Aorta (tissue), 5 donors: ENCODE measurements at regions not wholly inside any gene's neighbourhood (a gene's known extent, or its start where the extent isn't known, plus 50 kb on each side); places are given as distances from the start of the nearest gene placed in this dataset.

ENCODE experiments used
- ATAC-seq: fragments of 200-7000 bp; cut with Tn5 transposase; one replicate; pipeline ENCODE4 v1.9.1; 2022; ENCODE audit warnings: moderate library complexity; ENCODE audit not compliant: low FRiP score
- DNase-seq, 2 donors: peaks; one replicate each; pipeline ENCODE4 v3.0.0-alpha.2; 2020
- H3K27ac ChIP-seq, 2 donors: one replicate each; pipeline ENCODE4 v1.5.1; 2013; ENCODE audit warnings: low read length in 2 of 2, mild to moderate bottlenecking in 2 of 2, moderate library complexity in 2 of 2, control low read depth in 1 of 2, inconsistent platforms in 1 of 2, low read depth in 1 of 2
- H3K27me3 ChIP-seq, 2 donors: one replicate each; pipeline ENCODE4 v1.6.1; 2013; ENCODE audit warnings: control low read depth in 1 of 2, low read length in 1 of 2, mild to moderate bottlenecking in 1 of 2, moderate library complexity in 1 of 2; ENCODE audit not compliant: insufficient read depth in 2 of 2, control insufficient read depth in 1 of 2
- H3K36me3 ChIP-seq, 2 donors: one replicate each; pipeline ENCODE4 v1.6.1; 2013; ENCODE audit warnings: control low read depth in 1 of 2, low read length in 1 of 2, mild to moderate bottlenecking in 1 of 2; ENCODE audit not compliant: insufficient read depth in 2 of 2, control insufficient read depth in 1 of 2
- H3K4me1 ChIP-seq, 2 donors: one replicate each; pipeline ENCODE4 v1.6.1; 2013; ENCODE audit warnings: low read length in 2 of 2, control low read depth in 1 of 2, mild to moderate bottlenecking in 1 of 2, moderate library complexity in 1 of 2; ENCODE audit not compliant: insufficient read depth in 2 of 2, control insufficient read depth in 1 of 2
- H3K4me3 ChIP-seq, 2 donors: one replicate each; pipeline ENCODE4 v1.5.1; 2013; ENCODE audit warnings: low read length in 2 of 2, control low read depth in 1 of 2, mild to moderate bottlenecking in 1 of 2
- H3K9me3 ChIP-seq: one replicate; pipeline ENCODE4 v1.6.1; 2013; ENCODE audit warnings: mild to moderate bottlenecking, low read length; ENCODE audit not compliant: control insufficient read depth
- WGBS, 2 donors: extraction: QIAGEN DNeasy Blood & Tissue Kit; methylation state at CpG; one replicate each; pipeline ENCODE4 v1.1.7; 2013; 5-methylcytosine and 5-hydroxymethylcytosine counted together
- intact Hi-C, 2 donors: fragments of 100-400 bp; cut with DNase I; formaldehyde crosslinking; loops; one replicate each; pipeline versions ENCODE4 v1.14.2 to v1.15.0; 2022
- donor health status: healthy with polysubstance abuse.
- donor health status: Bipolar disorder and iron deficiency.
- donor health status: DM: no; HTN: no; CAD: no.
- donor health status: DM: no; HTN: no; CAD: no.
- donor health status: DM: yes; HTN: yes; CAD: no.

- Histone ChIP-seq H3K4me3 (no peak overlapping the region), H3K36me3 (no peaks in the 10 kb centered on the region), H3K4me1 (no peaks in the 10 kb centered on the region), H3K27me3 (no peaks in the 10 kb centered on the region), H3K9me3 (no peaks in the 10 kb centered on the region), H3K27ac (no peak overlapping the region)
- 80 to 84% methylated on average over 2 of the region's 2 CpGs for WGBS, 2 donors
- intact Hi-C loops: no loop called here
- no peak for DNase-seq
- ATAC-seq: no peak
Observed at GRCh38 chr10:85187047-85187446, 858.7 kb downstream of the CCSER2 start.

DNA sequence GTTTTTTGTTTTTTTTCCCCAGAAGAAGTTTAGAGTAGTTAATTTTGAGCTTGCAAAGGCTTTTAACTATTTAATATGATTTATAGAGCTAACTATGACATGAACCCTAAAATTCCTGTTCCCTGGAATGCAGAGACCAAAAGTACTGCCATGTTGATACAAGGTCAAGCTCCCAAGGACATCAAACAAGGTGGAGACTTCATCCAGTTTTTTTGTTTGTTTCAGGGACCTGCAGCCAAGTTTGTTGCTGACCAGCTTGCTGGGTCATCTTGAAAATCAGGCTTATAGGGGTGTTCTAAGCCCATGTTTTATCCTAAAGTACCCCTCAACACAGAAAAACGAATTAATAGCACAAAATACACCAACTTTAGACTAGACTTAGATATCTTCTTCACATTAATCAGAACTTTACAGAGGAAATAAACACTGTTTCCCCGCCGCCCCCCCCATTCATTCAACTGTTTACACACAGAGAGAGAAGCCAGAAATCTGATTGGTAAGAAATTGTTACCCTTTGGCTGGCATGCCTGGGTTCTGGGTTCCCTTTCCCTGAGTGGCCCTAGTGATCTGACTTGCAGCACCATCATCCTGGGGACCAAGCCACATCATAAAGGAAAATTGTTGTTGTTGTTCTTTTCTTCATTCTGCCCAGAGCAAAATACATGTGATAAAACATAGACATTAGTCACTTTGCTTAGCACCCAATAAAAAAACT, 860.5 kb downstream of the CCSER2 start:
- Histone ChIP-seq H3K4me1 (no peaks in the 10 kb centered on the region), H3K27me3 (no peaks in the 10 kb centered on the region), H3K9me3 (no peaks in the 10 kb centered on the region), H3K4me3 (no peak overlapping the region), H3K36me3 (no peaks in the 10 kb centered on the region), H3K27ac (no peak overlapping the region)
- intact Hi-C loops: no loop called here
- DNase-seq (no peak), ATAC-seq (no peak)
- 40 to 62% methylated on average over 3 of the region's 3 CpGs for WGBS, 2 donors

GRCh38 chr10:85193796-85194195, 865.4 kb downstream of the CCSER2 start:
- no peaks in the 10 kb centered on the region for H3K9me3 ChIP-seq
- intact Hi-C loops: no loop called here
- H3K36me3 ChIP-seq: no peaks in the 10 kb centered on the region
- H3K27me3 ChIP-seq: no peaks in the 10 kb centered on the region
- no peak overlapping the region for H3K4me3 ChIP-seq
- 37 to 42% methylated on average over 3 of the region's 3 CpGs for WGBS, 2 donors
- no peak for DNase-seq
- no peak for ATAC-seq
- H3K4me1 ChIP-seq: no peaks in the 10 kb centered on the region
- no peak overlapping the region for H3K27ac ChIP-seq

DNA sequence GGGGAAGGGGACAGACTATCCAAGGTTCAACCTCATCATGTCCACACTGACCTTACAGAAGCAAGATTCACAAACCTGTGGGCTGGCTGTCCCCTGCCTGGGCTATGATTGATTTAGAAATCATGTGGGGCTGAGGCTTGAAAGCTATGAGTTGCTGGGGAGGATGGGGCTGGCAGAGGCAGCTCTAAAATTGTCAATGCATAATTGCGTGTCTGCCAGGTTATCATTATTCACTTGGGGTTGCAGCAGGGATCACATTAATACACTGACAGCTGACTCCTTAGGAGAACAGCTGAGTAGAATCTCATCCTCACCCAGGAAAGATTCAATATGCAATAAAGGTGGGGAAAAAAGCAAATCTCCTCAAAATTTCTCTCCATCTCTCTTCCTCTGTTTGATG, 866.3 kb downstream of the CCSER2 start:
- H3K27me3 ChIP-seq: no peaks in the 10 kb centered on the region
- no peak for DNase-seq
- no peaks in the 10 kb centered on the region for H3K9me3 ChIP-seq
- H3K4me1 ChIP-seq: no peaks in the 10 kb centered on the region
- no peaks in the 10 kb centered on the region for H3K36me3 ChIP-seq
- no peak for ATAC-seq
- no peak overlapping the region for H3K4me3 ChIP-seq
- WGBS, 2 donors: 63 to 70% methylated on average over 1 of the region's 1 CpG
- no peak overlapping the region for H3K27ac ChIP-seq
- intact Hi-C loops: no loop called here

- no peaks in the 10 kb centered on the region for H3K9me3 ChIP-seq
- DNase-seq (no peak), ATAC-seq (no peak)
- intact Hi-C loops: no loop called here
- WGBS, 2 donors: 47 to 74% methylated on average over 2 of the region's 2 CpGs
- H3K27ac ChIP-seq: no peak overlapping the region
- H3K4me1 ChIP-seq: no peaks in the 10 kb centered on the region
- H3K27me3 ChIP-seq: no peaks in the 10 kb centered on the region
- H3K4me3 ChIP-seq: no peak overlapping the region
- H3K36me3 ChIP-seq: no peaks in the 10 kb centered on the region
Observed at GRCh38 chr10:85195596-85195995, 867.2 kb downstream of the CCSER2 start.

- H3K36me3 ChIP-seq: no peaks in the 10 kb centered on the region
- no peak overlapping the region for H3K27ac ChIP-seq
- DNase-seq: no peak
- no peak for ATAC-seq
- no peaks in the 10 kb centered on the region for H3K4me1 ChIP-seq
- H3K9me3 ChIP-seq: peaks cover 1% of the 10 kb centered on the region
- intact Hi-C loops: no loop called here
- H3K4me3 ChIP-seq: no peak overlapping the region
- no peaks in the 10 kb centered on the region for H3K27me3 ChIP-seq
- WGBS, 2 donors: 51 to 61% methylated on average over 5 of the region's 5 CpGs
Observed at GRCh38 chr10:85204814-85205213, 876.4 kb downstream of the CCSER2 start.

DNA sequence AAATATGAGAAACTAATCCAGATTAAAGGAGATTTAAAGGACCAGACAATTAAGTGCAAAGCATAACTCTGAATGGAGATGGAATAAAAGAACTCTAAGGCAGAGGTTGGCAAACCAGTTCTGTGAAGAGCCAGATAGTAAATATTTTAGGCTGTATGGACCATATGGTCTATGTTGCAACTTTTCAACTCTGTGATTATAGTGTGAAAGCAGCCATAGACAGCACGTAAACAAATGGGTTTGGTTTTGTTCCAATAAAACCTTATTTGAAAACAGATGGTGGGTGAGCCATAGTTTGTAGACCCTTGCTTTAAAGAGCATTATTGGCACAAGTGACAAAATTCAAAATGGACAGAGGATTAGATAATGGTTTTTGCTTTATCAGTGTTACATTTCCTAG, 884.1 kb downstream of the CCSER2 start:
- intact Hi-C loops: no loop called here
- H3K27me3 ChIP-seq: no peaks in the 10 kb centered on the region

DNA sequence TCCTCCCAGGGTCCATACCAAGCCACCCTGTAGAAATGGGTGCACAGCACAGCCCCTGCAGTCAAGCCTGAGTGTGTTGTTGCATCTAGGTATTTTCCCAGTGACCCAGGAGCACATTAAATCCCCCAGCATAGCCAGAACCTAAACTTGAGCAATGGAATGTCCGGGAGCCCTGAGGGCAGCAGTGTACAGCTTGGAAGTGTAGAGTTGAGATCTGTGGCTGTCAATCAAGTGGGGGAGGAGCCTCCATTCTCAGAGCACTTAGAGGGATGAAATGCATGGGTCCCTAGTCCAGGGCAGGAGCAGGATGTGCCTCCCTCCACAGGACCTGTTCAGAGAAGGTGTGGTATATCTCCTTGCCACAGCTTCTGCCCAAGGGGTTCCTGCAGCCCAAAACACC, 885.1 kb downstream of the CCSER2 start:
- H3K4me1 ChIP-seq: no peaks in the 10 kb centered on the region
- H3K27ac ChIP-seq: no peak overlapping the region
- no peaks in the 10 kb centered on the region for H3K27me3 ChIP-seq
- ATAC-seq (no peak), DNase-seq (no peak)
- intact Hi-C loops: no loop called here
- WGBS, 2 donors: 65 to 76% methylated on average over 1 of the region's 1 CpG
- no peaks in the 10 kb centered on the region for H3K9me3 ChIP-seq
- no peak overlapping the region for H3K4me3 ChIP-seq
- H3K36me3 ChIP-seq: no peaks in the 10 kb centered on the region

More for the DNA sequence above, 884.1 kb downstream of the CCSER2 start:
- Histone ChIP-seq H3K4me1 (no peaks in the 10 kb centered on the region), H3K4me3 (no peak overlapping the region), H3K36me3 (no peaks in the 10 kb centered on the region), H3K9me3 (no peaks in the 10 kb centered on the region), H3K27ac (no peak overlapping the region)
- DNase-seq (no peak), ATAC-seq (no peak)
- WGBS, 2 donors: 36 to 42% methylated on average over 1 of the region's 1 CpG

GRCh38 chr10:85222300-85222699, 893.9 kb downstream of the CCSER2 start:
- Histone ChIP-seq H3K9me3 (no peaks in the 10 kb centered on the region), H3K4me1 (no peaks in the 10 kb centered on the region), H3K4me3 (no peak overlapping the region), H3K27me3 (peaks cover 0 to 2% of the 10 kb centered on the region in 2 donors), H3K36me3 (no peaks in the 10 kb centered on the region), H3K27ac (no peak overlapping the region)
- DNase-seq (no peak), ATAC-seq (no peak)
- 79 to 84% methylated on average over 2 of the region's 2 CpGs for WGBS, 2 donors
- intact Hi-C loops: no loop called here
